Body of pancreas (tissue), 4 donors: ENCODE measurements at regions not wholly inside any gene's neighbourhood (a gene's known extent, or its start where the extent isn't known, plus 50 kb on each side); places are given as distances from the start of the nearest gene placed in this dataset.

Source experiments
- ATAC-seq: fragments of 150-250 bp; one replicate; pipeline ENCODE4 v1.9.1; 2016
- DNase-seq, 4 donors: peaks; one replicate each; pipeline ENCODE4 v3.0.0-alpha.2; 2019
- H3K27ac ChIP-seq, 4 donors: fragments of 200-600 bp; sonication (generic); 1 replicate in 3 of 4; 2 replicates in 1 of 4; pipeline versions ENCODE4 v1.5.1 to v1.6.1; 2016 to 2019; ENCODE audit warnings: mild to moderate bottlenecking in 1 of 4, mixed read lengths in 1 of 4, moderate library complexity in 1 of 4
- H3K27me3 ChIP-seq, 2 donors: fragments of 200-600 bp; sonication (generic); one replicate each; pipeline ENCODE4 v1.6.0; 2016; ENCODE audit warnings: mild to moderate bottlenecking in 1 of 2
- H3K36me3 ChIP-seq, 2 donors: fragments of 200-600 bp; sonication (generic); replicated peaks in 1 of 2; 2 replicates each; pipeline ENCODE4 v1.5.1; 2016; ENCODE audit warnings: low read depth in 2 of 2; ENCODE audit not compliant: insufficient read depth in 1 of 2
- H3K4me1 ChIP-seq: fragments of 200-600 bp; sonication (generic); one replicate; pipeline ENCODE4 v1.6.0; 2016
- H3K4me3 ChIP-seq, 2 donors: fragments of 200-600 bp; sonication (generic); 1 replicate in 1 of 2; 2 replicates in 1 of 2; pipeline ENCODE4 v1.5.1; 2016 to 2019
- H3K9me3 ChIP-seq, 3 donors: fragments of 200-600 bp; sonication (generic); 1 replicate in 2 of 3; 2 replicates in 1 of 3; pipeline ENCODE4 v1.5.1; 2016
- CTCF ChIP-seq, 7 experiments: fragments of 450-650 bp in 4 of 7; fragments of 200-600 bp in 3 of 7; sonication (generic) in 3 of 7; IDR thresholded peaks; one replicate each; pipeline ENCODE4 v1.5.1; 2016 to 2019; ENCODE audit warnings: antibody characterized with exemption in 7 of 7
- POLR2A ChIP-seq, 3 donors: fragments of 450-650 bp; IDR thresholded peaks; one replicate each; pipeline ENCODE4 v1.6.1; 2016; ENCODE audit warnings: antibody characterized with exemption in 3 of 3, mild to moderate bottlenecking in 2 of 3
- WGBS, 2 donors: methylation state at CpG; one replicate each; pipeline ENCODE4 v1.1.5; 2017; 5-methylcytosine and 5-hydroxymethylcytosine counted together
- intact Hi-C: fragments of 100-400 bp; cut with DNase I; formaldehyde crosslinking; loops from one replicate; pipeline ENCODE4 v1.15.1; 2023

- Histone ChIP-seq H3K4me3 (no peak overlapping the region), H3K9me3 (peaks cover 0 to 14% (median 0%) of the 10 kb centered on the region in 3 donors), H3K4me1 (no peaks in the 10 kb centered on the region), H3K27ac (no peak overlapping the region), H3K27me3 (no peaks in the 10 kb centered on the region), H3K36me3 (no peaks in the 10 kb centered on the region)
- DNase-seq (no peak), ATAC-seq (no peak)
- TF ChIP-seq CTCF (IDR thresholded peaks at IDR 0.05) (no peak), POLR2A (IDR thresholded peaks at IDR 0.05) (no peak)
- intact Hi-C loops: no loop called here
- 89 to 90% methylated on average over 1 of the region's 1 CpG for WGBS, 2 donors
These were observed 150.0 kb downstream of the RNASET2 start for GRCh38 chr6:166806217-166806838.

GRCh38 chr6:166803471-166803870 lies 152.9 kb downstream of the RNASET2 start:
- Histone ChIP-seq H3K27ac (no peak overlapping the region), H3K27me3 (no peaks in the 10 kb centered on the region), H3K4me3 (no peak overlapping the region), H3K4me1 (no peaks in the 10 kb centered on the region), H3K9me3 (peaks cover 0 to 14% (median 0%) of the 10 kb centered on the region in 3 donors), H3K36me3 (no peaks in the 10 kb centered on the region)
- DNase-seq (no peak), ATAC-seq (no peak)
- TF ChIP-seq CTCF (IDR thresholded peaks at IDR 0.05) (no peak), POLR2A (IDR thresholded peaks at IDR 0.05) (no peak)
- WGBS, 2 donors: 63 to 84% methylated on average over 5 to 9 of the region's 9 CpGs
- intact Hi-C loops: no loop called here

GRCh38 chr6:166802401-166802800 lies 153.9 kb downstream of the RNASET2 start:
- no peaks in the 10 kb centered on the region for H3K27me3 ChIP-seq
- ATAC-seq: no peak
- no peaks in the 10 kb centered on the region for H3K36me3 ChIP-seq
- intact Hi-C loops: no loop called here
- TF ChIP-seq POLR2A (IDR thresholded peaks at IDR 0.05): no peak
- no peak for TF ChIP-seq CTCF (IDR thresholded peaks at IDR 0.05)
- H3K9me3 ChIP-seq: peaks cover 0 to 4% (median 0%) of the 10 kb centered on the region in 3 donors
- no peak overlapping the region for H3K4me3 ChIP-seq
- no peak for DNase-seq
- WGBS, 2 donors: 73 to 83% methylated on average over 7 of the region's 7 CpGs
- H3K4me1 ChIP-seq: no peaks in the 10 kb centered on the region
- H3K27ac ChIP-seq: no peak overlapping the region

GRCh38 chr6:166800137-166800536 lies 156.2 kb downstream of the RNASET2 start:
- ATAC-seq: no peak

More at GRCh38 chr6:166800137-166800536, 156.2 kb downstream of the RNASET2 start:
- WGBS, 2 donors: 81 to 91% methylated on average over 3 to 7 of the region's 9 CpGs
- Histone ChIP-seq H3K27me3 (no peaks in the 10 kb centered on the region), H3K4me3 (no peak overlapping the region), H3K4me1 (no peaks in the 10 kb centered on the region), H3K27ac (no peak overlapping the region), H3K9me3 (no peaks in the 10 kb centered on the region), H3K36me3 (no peaks in the 10 kb centered on the region)
- no peak for DNase-seq
- TF ChIP-seq CTCF (IDR thresholded peaks at IDR 0.05) (no peak), POLR2A (IDR thresholded peaks at IDR 0.05) (no peak)
- intact Hi-C loops: no loop called here
